ENCODE measurements at regions not wholly inside any gene's neighbourhood (a gene's known extent, or its start where the extent isn't known, plus 50 kb on each side); places are given as distances from the start of the nearest gene placed in this dataset.

- H3K9me2 ChIP-seq (replicated peaks; ENCODE audit: low read length), result no peaks in the 10 kb centered on the region
- no peaks in the 10 kb centered on the region for H3K9me3 ChIP-seq (ENCODE audit: low read length)
- no peaks in the 10 kb centered on the region for H3F3A ChIP-seq (ENCODE audit: low read length, unreplicated experiment)
- H3K9ac ChIP-seq (ENCODE audit: low read length), result no peak overlapping the region
- no peak for ATAC-seq
- H3K79me2 ChIP-seq (ENCODE audit: low read length), result no peaks in the 10 kb centered on the region
- TF ChIP-seq EZH2 (IDR thresholded peaks at IDR 0.05; ENCODE audit: low read length, unreplicated experiment), result no peak
- TF ChIP-seq, protein P1, sequence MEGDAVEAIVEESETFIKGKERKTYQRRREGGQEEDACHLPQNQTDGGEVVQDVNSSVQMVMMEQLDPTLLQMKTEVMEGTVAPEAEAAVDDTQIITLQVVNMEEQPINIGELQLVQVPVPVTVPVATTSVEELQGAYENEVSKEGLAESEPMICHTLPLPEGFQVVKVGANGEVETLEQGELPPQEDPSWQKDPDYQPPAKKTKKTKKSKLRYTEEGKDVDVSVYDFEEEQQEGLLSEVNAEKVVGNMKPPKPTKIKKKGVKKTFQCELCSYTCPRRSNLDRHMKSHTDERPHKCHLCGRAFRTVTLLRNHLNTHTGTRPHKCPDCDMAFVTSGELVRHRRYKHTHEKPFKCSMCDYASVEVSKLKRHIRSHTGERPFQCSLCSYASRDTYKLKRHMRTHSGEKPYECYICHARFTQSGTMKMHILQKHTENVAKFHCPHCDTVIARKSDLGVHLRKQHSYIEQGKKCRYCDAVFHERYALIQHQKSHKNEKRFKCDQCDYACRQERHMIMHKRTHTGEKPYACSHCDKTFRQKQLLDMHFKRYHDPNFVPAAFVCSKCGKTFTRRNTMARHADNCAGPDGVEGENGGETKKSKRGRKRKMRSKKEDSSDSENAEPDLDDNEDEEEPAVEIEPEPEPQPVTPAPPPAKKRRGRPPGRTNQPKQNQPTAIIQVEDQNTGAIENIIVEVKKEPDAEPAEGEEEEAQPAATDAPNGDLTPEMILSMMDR (conservative IDR thresholded peaks at IDR 0.05; ENCODE audit: low read depth, low read length), result no peak
- H3K4me2 ChIP-seq (ENCODE audit: low read length), result no peak overlapping the region
- no peaks in the 10 kb centered on the region for H3K27me3 ChIP-seq (ENCODE audit: low read length)
- no peaks in the 10 kb centered on the region for H3K4me1 ChIP-seq (ENCODE audit: insufficient read depth, low read length)
- ChIA-PET POLR2A (ENCODE audit: unreplicated experiment) (no interaction called here), CTCF (no interaction called here)
- intact Hi-C loops (cut with micrococcal nuclease), result loop anchor here (2.0 kb wide), 1 partner anchor 86 kb away; no protein-coding TSS in a partner anchor
- BruUV-seq (replicated peaks), result no TSS peak
- no peak overlapping the region for H3K4me3 ChIP-seq (ENCODE audit: low read length)
- no peaks in the 10 kb centered on the region for H4K20me1 ChIP-seq (ENCODE audit: low read length)
- no peak overlapping the region for H2AFZ ChIP-seq (ENCODE audit: low read length)
- H3K27ac ChIP-seq (ENCODE audit: low read length), result no peak overlapping the region
- no peaks in the 10 kb centered on the region for H3K36me3 ChIP-seq (ENCODE audit: low read depth, low read length)
- DNase-seq, result no peak
Measured at GRCh38 chr6:91352321-91352720, 765.4 kb upstream of the MAP3K7 start.

GRCh38 chr6:91350146-91350908 is 763.5 kb upstream of the MAP3K7 start:
- no peak overlapping the region for H3K9ac ChIP-seq (ENCODE audit: low read length)
- BruUV-seq (replicated peaks), result no TSS peak
- no peaks in the 10 kb centered on the region for H3K9me3 ChIP-seq (ENCODE audit: low read length)
- H3K4me2 ChIP-seq (ENCODE audit: low read length), result no peak overlapping the region
- no peak overlapping the region for H2AFZ ChIP-seq (ENCODE audit: low read length)
- DNase-seq, result no peak
- intact Hi-C loops (cut with micrococcal nuclease), result no loop called here
- no peak for TF ChIP-seq EZH2phosphoT487 (IDR thresholded peaks at IDR 0.05; ENCODE audit: borderline replicate concordance, low read length)
- TF ChIP-seq, protein P1 (conservative IDR thresholded peaks at IDR 0.05; ENCODE audit: low read depth, low read length), result no peak
- no peak for TF ChIP-seq EZH2 (IDR thresholded peaks at IDR 0.05; ENCODE audit: low read length, unreplicated experiment)
- no peak overlapping the region for H3K27ac ChIP-seq (ENCODE audit: low read length)
- CTCF ChIA-PET, result no interaction called here
- ATAC-seq, result no peak
- H4K20me1 ChIP-seq (ENCODE audit: low read length), result no peaks in the 10 kb centered on the region
- no peaks in the 10 kb centered on the region for H3K79me2 ChIP-seq (ENCODE audit: low read length)
- no peaks in the 10 kb centered on the region for H3K4me1 ChIP-seq (ENCODE audit: insufficient read depth, low read length)
- H3F3A ChIP-seq (ENCODE audit: low read length, unreplicated experiment), result no peaks in the 10 kb centered on the region
- no peak overlapping the region for H3K4me3 ChIP-seq (ENCODE audit: low read length)
- H3K27me3 ChIP-seq (ENCODE audit: low read length), result no peaks in the 10 kb centered on the region
- no peaks in the 10 kb centered on the region for H3K9me2 ChIP-seq (replicated peaks; ENCODE audit: low read length)
- no peaks in the 10 kb centered on the region for H3K36me3 ChIP-seq (ENCODE audit: low read depth, low read length)
- POLR2A ChIA-PET (ENCODE audit: unreplicated experiment), result no interaction called here

DNA sequence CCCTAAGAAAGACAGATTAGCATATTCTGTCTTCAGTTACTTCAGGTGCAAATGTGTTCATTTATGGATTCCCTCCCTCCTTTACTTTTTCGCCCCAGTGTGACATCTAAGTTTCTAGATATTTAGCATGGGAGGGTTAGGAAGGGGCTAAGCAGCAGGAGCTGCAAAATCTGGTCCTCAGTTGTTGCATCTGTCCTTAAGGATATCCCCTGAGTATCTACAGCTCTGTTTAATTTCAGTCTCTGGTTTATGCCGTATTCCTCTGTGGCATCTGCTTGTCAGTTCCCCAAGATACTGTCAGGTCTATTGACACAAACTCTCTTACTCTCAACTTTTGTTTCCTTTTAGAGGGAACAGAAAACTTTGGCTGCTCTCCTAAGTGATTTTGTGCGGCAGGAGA is 754.6 kb upstream of the MAP3K7 start:
- ChIA-PET CTCF (no interaction called here), POLR2A (ENCODE audit: unreplicated experiment) (no interaction called here)
- ATAC-seq (no peak), DNase-seq (no peak)
- intact Hi-C loops (cut with micrococcal nuclease), result no loop called here
- Histone ChIP-seq H3F3A (ENCODE audit: low read length, unreplicated experiment) (no peaks in the 10 kb centered on the region), H3K27ac (ENCODE audit: low read length) (no peak overlapping the region), H4K20me1 (ENCODE audit: low read length) (no peaks in the 10 kb centered on the region), H3K4me2 (ENCODE audit: low read length) (no peak overlapping the region), H3K27me3 (ENCODE audit: low read length) (no peaks in the 10 kb centered on the region), H3K9me2 (replicated peaks; ENCODE audit: low read length) (no peaks in the 10 kb centered on the region), H3K36me3 (ENCODE audit: low read depth, low read length) (no peaks in the 10 kb centered on the region), H3K9ac (ENCODE audit: low read length) (no peak overlapping the region), H3K4me3 (ENCODE audit: low read length) (no peak overlapping the region), H3K79me2 (ENCODE audit: low read length) (no peaks in the 10 kb centered on the region), H3K9me3 (ENCODE audit: low read length) (no peaks in the 10 kb centered on the region), H3K4me1 (ENCODE audit: insufficient read depth, low read length) (no peaks in the 10 kb centered on the region), H2AFZ (ENCODE audit: low read length) (no peak overlapping the region)
- TF ChIP-seq, protein P1 (conservative IDR thresholded peaks at IDR 0.05; ENCODE audit: low read depth, low read length), result no peak
- TF ChIP-seq EZH2phosphoT487 (IDR thresholded peaks at IDR 0.05; ENCODE audit: borderline replicate concordance, low read length) (no peak), EZH2 (IDR thresholded peaks at IDR 0.05; ENCODE audit: low read length, unreplicated experiment) (no peak)
- BruUV-seq (replicated peaks), result no TSS peak

All from PC-3 (cell line).